COLO829 (cell line): ENCODE measurements at regions not wholly inside any gene's neighbourhood (a gene's known extent, or its start where the extent isn't known, plus 50 kb on each side); places are given as distances from the start of the nearest gene placed in this dataset.
"Not testable (repeated sequence)": the region's sequence is repeated elsewhere in the genome, so short reads cannot be mapped to it uniquely, and the experiment has no call there.

Source experiments
- DNase-seq: peaks from one replicate; pipeline ENCODE4 v3.0.0; 2012; ENCODE audit warnings: low spot score

DNA sequence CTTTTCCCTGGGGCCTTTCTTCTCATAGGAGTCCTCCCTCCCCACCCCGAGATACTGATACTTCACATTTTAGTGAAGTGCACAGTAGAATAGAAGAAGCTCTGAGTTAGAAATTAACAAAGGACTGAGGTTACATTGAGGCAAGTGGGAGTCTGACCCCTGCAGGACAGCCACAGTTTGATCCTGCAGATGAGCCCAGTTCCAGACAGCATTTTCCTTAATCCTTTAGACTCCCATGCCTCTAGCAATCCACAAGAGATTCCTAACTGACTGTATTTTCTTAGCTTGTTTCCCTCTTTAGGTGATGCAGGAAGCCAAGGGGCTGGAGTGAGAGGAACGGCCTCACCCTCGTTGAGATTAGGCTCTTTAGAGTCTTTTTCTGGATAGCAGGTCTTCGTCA, 204.0 kb downstream of the CYRIA start:
- no peak for DNase-seq

DNA sequence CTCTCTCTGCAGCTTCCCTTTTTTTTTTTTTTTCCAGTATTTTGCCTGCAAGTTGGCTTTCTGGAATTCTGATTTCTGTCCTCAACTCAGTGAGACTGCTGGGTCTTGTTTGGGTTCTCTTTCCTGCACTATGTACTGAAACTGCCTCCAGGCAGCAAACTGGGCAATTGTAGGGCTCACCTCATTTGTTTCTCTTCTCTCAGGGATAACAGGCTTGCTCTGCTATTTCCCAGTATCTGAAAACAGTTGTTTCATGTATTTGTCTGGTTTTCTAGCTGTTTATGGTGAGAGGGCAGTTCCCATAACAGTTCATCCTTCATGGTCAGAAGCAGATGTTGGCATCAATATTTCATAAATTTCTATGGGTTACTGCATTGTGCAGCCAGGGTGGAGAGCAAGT, 206.0 kb downstream of the CYRIA start:
- DNase-seq, result no peak

DNA sequence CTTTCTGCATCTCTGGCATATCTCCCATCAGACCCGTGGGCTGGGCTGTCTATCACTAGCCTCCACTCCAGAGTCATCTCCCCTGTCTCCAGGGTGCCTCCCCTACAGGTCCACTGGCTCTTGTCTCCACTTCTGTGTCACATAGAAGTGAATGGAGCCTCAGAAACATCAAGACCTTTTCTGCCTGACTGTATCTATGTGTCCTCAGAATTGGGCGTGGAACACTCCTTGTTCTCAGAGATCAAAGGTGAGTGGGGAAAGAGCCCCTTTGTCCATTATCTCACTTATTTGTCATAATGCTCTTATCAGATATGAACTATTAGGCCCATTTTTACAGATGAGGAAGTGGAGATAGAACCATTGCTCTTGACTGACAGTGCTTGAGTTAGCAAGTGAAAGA, 211.0 kb downstream of the CYRIA start:
- no peak for DNase-seq

DNA sequence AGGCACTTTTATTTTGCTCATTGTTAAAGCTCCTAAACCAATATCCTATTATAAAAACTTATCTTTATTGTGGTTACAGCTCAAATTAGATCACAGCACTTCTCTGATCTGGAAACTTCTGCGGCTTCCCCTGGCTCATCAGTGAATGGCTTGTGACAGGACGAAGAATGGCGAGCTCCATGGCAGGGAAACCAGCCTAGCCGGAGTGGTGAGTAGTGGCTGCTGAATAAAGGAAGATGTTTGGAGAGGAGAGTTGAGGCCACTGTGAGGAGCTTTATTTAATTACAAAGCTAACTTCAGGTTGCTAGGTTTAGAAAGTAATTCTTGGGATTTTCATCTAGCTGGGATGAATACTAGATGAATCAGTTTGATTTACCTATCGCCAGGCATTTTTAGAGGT, 213.5 kb downstream of the CYRIA start:
- DNase-seq, result no peak

DNA sequence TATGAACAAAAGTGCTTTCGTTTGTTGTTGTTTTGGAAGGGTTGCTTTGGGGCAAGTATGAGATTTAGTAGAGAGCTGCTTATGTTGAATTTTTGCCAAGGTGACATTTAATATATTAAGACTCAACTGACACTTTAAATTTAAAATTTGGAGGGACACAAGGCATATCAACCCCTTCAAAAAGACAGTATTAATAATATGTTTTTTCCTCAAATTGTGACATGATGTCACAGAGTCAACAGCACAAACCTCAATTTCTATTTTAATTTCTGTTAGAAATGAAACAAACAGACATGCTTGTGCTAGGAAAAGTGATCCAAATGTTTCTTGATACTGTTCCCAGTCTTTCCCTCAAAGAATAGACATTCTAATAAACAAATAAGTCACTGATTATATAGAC, 218.9 kb downstream of the CYRIA start:
- DNase-seq, result no peak

DNA sequence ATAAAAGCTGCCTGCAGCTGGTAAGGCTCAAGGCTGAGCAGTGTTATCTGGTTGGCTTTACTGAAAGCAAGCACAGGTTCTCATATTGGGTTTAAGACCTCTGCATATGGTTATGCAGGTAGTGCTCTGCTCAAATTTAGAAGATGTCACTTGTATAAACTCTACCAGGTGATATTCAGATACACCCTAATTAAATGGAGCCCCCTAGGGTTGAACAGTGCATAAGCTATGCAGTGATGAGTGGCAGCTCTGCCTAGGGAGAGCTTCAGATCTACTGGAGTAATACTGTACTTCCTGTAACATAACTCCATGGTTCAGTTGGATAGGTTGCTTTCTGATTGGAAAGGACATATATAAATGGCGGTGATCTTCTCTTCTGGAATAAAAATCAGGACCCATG, 222.7 kb downstream of the CYRIA start:
- DNase-seq, result no peak

DNA sequence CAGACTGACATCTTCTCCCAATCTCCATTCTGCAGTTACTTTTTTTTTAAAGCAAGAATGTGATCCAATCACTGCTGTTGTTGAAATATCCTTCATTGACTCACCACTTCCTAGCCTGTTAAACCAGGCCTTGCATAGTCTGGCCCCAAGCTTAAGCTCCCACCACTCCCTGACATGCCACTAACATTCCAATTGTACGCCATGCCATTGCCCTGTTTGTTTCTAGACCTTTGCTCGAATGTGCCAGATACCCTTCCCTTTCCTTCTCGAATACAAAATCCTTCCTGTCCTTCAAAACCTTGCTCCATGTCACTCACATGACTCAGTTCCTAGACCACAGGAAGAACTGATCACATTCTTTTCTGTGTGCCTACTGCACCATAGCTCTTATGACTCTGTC, 224.2 kb downstream of the CYRIA start:
- no peak for DNase-seq

DNA sequence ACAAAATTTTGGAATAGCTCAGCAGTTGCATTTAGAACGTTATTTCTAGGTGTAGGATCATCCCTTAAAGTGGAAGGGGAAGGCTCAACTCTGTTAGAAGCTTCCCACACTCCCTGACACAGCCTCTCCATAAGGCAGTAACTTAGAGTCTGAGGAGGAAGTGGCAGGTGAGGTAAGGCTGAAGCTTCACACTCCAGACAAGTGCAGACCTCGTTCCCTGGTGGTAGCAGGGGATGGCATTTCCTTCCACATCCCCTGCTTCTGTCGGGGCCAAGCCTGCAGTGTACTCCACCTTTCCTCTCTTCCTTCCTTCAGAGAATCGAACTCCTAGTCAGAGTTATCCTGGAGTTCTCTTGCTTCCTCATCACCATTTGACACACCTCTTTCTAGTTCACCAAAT, 224.7 kb downstream of the CYRIA start:
- no peak for DNase-seq

DNA sequence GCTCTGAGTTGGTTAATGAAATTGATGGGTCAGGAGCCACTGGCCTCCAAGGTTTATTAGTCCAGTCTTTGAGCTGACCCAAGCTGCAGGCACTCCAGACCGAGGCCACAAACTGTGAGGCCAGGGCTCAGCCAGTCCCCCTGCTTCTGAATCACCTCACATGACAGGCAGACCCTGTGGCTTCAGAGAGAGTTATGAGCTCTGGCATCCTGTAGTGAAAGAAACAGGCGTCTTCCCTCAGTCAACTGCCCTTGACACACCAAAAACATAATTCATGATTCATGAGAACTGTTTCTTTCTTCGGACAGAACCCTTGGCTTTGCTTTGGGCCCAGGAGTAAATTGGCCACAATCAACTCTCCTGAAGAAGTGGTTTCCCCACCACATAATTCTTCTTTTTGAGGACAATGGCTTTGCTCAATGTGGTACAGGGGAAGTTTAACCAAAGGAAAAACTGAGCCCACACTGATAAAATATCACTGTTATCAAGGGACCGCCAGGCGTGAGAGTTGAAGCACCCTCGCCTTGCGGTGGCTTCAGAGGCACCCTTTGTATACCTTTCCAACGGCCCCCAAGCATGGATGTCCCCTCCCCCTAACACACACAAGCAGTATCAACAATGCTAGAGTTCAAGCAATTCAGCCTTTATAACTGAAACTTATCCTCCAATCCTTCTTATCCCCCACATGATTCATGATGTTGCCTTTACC, 226.9 kb downstream of the CYRIA start:
- DNase-seq, result no peak

DNA sequence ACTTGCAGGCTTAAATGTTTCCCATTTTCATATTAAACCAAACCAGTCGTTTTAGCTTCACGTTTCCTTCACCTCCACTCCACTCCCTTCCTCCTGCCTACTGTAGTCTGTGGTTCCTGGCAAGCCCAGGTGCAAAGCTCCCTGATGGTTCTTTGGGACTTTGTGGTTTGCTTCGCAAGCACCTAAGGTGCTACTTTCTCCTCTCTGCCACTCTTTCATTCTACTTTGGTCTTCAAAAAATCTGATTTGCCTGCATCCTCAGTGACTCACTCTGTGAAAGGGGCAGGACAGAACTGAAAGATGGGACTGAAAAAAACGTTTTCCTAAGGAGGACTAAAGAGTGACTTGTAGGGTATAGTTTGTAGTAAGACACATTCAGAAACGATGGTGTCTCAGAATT, 228.4 kb downstream of the CYRIA start:
- no peak for DNase-seq

DNA sequence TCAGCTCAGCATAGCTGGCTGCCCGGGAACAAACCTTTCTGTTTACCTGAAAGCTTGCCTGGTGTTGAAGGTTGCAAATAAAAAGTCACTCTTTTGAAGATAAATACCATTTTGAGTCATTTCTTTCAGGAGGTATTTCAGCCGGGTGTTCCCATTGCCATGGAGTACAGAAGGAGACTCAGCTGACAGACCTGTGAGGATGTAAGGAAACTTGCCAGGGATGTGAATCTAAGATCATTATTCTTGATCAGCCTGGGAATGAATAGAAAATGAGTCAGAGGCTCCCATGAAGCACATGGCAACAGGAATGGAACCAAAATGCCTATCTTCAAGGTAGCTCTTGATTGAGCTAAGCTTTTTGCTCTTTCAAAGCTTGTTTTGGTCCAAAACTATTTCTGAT, 231.2 kb downstream of the CYRIA start:
- DNase-seq, result no peak

DNA sequence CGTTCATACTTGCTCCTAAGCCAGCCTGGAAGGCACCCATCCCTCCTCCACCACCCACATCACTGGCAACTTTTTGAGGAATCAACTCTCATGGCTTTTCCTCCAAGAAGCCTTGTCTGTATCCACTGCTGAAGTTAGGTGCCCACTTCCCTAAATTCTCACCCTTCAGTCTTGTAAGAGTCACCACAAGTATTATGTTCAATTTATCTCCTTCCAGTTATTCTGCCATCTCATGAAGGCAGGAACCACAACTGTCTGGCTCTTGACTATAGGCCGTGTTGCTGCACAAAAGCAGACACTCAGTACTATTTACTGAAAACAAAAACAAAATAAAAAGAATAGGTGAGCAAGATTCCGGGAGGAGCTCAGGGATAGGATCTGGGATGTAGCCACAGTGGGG, 234.8 kb downstream of the CYRIA start:
- no peak for DNase-seq

DNA sequence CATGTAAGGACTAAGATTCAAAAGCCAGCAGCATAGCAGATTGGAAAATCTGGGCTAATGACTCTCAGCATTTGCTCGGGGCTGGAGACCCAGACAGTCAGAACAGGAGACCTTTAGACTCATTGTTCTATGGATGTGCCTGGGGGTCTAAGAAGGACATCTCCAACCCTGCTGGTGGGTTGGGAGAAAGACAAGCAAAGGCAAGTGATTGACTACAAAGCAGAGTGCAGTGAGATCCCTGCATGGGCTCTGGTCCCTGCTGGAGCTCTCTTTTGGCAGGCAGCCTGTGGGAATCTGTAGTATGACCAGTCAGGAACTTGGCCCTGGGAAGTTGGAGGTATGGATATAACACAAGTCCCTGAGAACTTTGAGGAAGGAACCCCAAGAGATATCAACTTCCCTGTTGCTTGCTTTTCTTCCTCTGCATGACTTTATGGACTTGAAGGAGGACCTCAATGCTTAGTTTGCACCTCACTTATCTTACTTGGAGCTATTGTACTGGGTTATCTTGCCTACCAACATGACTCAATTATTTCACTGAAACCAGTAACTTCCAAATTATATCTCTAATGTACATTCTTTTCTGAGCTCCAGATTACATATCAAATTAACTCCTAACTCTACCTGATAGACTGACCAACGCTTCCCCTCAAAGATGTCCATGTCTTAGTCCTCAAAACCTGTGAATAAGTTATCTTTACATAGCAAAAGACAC, 236.0 kb downstream of the CYRIA start:
- DNase-seq, result no peak

DNA sequence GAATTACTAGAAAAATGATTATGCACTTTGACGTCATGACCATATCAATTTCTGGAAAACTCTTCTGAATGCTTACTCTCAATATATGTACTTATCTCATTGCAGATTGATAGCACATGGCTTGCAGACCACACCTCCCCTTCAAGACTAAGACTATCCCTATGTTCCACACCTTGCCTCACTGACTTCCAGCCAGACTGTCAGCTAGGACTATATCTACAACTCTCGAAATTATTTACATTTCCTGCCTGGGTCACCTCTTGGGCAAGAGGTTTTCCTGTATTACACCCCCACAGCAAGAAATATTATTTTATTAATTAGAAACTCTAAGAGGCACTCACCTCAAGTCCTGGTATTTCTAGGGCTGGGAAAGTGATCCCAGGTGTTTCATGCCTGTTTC, 236.6 kb downstream of the CYRIA start:
- no peak for DNase-seq

DNA sequence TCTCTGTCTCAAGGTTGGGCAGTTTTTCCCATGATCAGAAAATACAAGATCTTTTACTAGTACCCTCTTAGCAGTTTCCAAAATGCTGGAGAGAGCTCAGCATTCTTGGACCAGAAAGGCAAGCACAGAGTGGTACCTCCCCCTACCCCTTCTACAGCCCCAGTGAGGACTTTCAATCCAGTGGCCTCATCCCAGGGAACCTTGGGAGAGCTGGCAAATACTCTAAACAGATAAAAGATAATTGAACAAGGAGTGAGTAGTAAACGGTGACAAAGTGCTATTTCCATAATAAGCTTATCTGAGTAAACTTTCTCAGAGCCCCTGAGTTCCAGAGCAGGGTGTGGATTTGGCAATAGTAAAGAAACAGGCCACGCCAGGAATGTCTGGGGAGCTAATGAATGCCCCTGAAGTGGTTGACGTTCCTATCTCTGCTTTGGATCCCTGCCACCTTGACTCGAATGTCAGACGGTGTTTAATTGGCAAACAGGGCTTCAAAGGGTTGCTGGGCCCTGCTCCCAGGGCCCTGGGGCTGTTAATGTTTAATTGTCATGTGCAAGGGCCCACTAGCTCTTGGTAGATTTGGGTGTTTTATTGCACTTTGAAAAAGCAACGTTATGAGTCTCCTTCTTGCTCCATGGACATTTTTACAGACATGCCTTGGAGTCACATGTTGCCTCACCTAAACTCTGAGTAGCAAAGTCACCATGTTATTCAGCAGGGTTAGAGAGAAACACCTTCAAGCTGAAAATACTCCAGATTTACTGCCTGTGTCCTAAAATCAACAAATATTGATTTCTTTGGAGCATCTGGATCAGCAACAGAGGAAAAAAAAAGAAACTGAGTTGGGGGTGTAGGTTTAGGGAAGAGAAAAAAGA, 239.9 kb downstream of the CYRIA start:
- DNase-seq, result no peak

DNA sequence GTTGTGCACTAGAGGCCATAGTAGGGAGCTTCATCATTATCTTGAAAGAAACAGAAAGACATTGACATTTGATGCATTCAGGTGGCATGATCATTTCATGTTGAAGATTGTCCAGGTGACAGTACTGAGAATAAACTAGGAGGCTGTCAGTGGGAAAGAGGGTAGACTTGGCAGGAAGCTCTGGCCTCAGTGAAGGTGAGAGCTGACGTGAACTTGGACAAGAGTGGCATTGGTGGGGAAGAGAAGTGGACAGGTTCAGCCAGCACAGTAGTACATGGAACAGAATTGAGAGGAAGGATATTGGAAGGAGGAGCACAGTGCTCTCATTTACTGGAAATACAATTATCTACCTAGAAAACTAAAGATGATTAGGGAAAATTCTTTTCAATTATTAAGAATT, 245.2 kb downstream of the CYRIA start:
- no peak for DNase-seq

DNA sequence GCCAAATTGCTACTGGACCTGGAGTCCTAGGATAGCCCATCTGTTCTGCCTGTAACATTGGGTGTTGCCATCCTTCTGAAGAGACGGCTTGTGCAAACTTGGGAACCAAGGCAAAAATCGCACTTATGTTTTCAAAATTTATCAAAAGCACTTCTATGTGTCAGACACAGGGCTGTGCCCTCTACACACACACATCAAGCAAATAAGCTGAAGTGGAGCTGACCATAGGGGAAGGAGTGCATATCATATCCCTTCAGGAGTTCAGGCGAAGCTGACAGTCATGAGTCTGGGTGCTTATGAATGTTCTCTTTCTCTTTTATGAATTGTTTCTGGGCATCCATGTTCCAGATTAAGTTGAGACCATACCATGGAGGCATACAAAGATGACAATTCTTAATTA, 247.9 kb downstream of the CYRIA start:
- DNase-seq, result no peak

DNA sequence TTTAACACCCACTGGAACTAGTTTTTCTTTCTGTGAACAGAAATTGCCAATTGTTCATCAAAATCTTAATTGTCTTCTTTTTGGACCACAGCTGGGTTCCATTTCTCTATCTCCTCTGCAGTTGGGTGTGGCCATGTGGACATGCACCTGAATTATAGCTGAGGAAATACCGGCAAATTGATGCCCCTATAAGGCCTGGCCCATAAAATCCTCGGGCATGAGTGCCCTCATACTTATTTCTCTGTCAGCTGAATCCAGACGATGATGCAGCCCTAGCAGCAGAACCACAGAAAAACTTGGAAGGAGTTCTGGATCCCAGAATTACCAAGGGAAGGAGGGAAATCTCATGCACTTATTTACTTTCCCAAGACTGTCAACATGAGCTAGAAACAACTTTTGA, 249.0 kb downstream of the CYRIA start:
- no peak for DNase-seq

DNA sequence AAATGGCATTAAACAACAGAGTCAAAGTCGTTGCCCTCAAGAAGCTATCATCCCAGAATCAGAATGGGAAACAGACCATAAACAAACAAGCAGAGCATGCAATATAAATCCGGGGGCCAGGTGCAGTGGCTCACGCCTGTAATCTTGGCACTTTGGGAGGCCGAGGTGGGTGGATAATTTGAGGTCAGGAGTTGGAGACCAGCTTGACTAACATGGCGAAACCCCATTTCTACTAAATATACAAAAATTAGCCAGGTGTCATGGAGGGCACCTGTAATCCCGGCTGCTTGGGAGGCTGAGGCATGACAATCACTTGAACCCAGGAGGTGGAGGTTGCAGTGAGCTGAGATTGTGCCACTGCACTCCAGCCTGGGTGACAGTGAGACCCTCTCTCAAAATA, 249.8 kb downstream of the CYRIA start:
- not testable (repeated sequence) for DNase-seq

DNA sequence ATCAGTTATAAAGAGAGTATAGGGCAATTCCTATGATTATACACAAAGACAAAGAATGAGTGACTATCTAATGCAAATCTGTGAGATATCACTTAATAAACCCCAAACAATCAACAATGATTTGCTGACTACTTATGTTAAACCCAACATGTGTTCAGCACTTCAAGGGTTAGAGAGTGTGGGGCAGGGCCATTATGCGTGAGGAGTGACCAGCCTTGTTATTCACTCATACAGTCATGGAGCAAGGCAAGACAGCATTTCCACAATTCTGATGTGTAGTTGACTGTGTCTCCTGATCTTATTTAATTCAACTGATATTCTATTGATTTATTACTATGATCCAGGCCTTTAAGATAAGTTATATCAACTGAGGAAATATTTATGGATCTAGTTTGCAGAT, 251.7 kb downstream of the CYRIA start:
- no peak for DNase-seq

DNA sequence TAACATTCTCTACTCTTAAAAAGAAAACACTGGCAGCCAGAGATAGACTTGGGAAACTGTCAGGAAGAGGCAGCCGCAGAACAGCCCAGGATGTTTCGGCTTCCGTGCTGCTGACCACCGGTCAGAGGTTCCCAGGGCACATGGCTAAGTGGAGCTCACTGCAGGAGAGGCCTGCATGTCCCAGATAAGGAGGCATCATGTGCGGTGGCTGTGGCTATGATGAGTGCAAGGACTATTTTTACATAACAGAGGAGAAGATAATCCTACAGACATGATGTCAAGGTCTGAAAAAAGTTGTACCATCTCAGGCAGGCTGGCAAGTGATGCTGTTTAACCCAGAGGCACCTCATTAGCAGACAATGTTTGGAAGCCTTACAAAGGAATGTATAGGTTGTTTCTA, 252.3 kb downstream of the CYRIA start:
- no peak for DNase-seq

DNA sequence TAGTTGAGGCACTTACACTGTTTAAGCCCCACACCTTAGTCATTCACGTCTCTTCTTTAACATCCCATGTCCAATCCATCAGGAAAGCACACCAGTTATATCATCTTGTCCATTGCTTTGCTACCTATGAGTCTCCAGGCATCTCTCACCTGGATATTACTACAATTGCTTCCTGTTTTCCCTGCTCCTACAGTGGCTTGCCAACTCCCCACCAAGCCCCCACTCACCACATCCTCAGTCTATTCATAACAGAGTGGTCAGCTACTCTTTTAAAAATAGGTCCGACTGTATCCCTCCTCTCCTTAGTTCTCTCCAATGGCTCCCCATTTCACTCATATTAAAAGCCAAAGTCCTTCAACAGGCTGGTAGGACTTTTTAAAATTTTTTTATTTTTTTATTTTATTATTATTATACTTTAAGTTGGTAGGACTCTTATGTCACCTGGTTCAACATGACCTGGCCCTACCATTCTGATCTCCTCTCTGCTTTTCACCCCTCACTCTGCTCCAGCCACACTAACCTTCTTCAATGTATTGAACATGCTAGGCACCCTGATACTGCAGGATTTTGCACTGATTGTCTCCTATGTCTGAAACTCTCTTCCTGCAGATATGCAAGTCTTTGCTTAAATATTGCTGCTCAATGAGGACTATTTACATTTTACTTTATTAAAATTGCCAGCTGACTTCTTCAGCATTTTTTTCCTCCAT, 253.2 kb downstream of the CYRIA start:
- no peak for DNase-seq
